Tibial artery (tissue), 4 donors: ENCODE measurements at regions not wholly inside any gene's neighbourhood (a gene's known extent, or its start where the extent isn't known, plus 50 kb on each side); places are given as distances from the start of the nearest gene placed in this dataset.

Source experiments
- DNase-seq, 2 donors: peaks; one replicate each; pipeline ENCODE4 v3.0.0-alpha.2; 2019
- H3K27ac ChIP-seq, 2 donors: fragments of 200-600 bp; sonication (generic) in 1 of 2; 1 replicate in 1 of 2; 2 replicates in 1 of 2; pipeline ENCODE4 v1.5.1; 2018 to 2019; ENCODE audit warnings: mild to moderate bottlenecking in 1 of 2
- H3K27me3 ChIP-seq, 2 donors: fragments of 200-600 bp; sonication (generic) in 1 of 2; one replicate each; pipeline versions ENCODE4 v1.5.1 to v1.6.0; 2016 to 2019
- H3K36me3 ChIP-seq, 3 donors: fragments of 200-600 bp; sonication (generic) in 2 of 3; one replicate each; pipeline ENCODE4 v1.5.1; 2016 to 2019; ENCODE audit warnings: mild to moderate bottlenecking in 2 of 3
- H3K4me1 ChIP-seq, 4 donors: fragments of 200-600 bp; sonication (generic) in 2 of 4; 1 replicate in 3 of 4; 2 replicates in 1 of 4; pipeline ENCODE4 v1.5.1; 2016 to 2019
- H3K4me3 ChIP-seq, 2 donors: fragments of 200-600 bp; sonication (generic) in 1 of 2; 1 replicate in 1 of 2; 2 replicates in 1 of 2; pipeline ENCODE4 v1.5.1; 2018 to 2019; ENCODE audit warnings: mild to moderate bottlenecking in 2 of 2
- H3K9me3 ChIP-seq, 3 donors: fragments of 200-600 bp; sonication (generic) in 1 of 3; one replicate each; pipeline ENCODE4 v1.5.1; 2016 to 2019
- intact Hi-C: fragments of 100-400 bp; cut with DNase I; formaldehyde crosslinking; loops from one replicate; pipeline ENCODE4 v1.15.0; 2023; ENCODE audit warnings: low total_unique reads
- TF ChIP-seq, protein P1 (sequence below), 2 experiments: fragments of 200-600 bp in 1 of 2; fragments of 450-650 bp in 1 of 2; IDR thresholded peaks; one replicate each; pipeline ENCODE4 v1.5.1; 2017 to 2019; ENCODE audit warnings: antibody characterized with exemption in 2 of 2, mild to moderate bottlenecking in 1 of 2, moderate library complexity in 1 of 2

- Histone ChIP-seq H3K36me3 (no peaks in the 10 kb centered on the region), H3K4me1 (no peaks in the 10 kb centered on the region), H3K27me3 (no peaks in the 10 kb centered on the region), H3K4me3 (no peak overlapping the region), H3K9me3 (no peaks in the 10 kb centered on the region), H3K27ac (no peak overlapping the region)
- intact Hi-C loops = loop anchor here (5.0 kb wide), 1 partner anchor 388 kb away; no protein-coding TSS in a partner anchor
- TF ChIP-seq, protein P1, sequence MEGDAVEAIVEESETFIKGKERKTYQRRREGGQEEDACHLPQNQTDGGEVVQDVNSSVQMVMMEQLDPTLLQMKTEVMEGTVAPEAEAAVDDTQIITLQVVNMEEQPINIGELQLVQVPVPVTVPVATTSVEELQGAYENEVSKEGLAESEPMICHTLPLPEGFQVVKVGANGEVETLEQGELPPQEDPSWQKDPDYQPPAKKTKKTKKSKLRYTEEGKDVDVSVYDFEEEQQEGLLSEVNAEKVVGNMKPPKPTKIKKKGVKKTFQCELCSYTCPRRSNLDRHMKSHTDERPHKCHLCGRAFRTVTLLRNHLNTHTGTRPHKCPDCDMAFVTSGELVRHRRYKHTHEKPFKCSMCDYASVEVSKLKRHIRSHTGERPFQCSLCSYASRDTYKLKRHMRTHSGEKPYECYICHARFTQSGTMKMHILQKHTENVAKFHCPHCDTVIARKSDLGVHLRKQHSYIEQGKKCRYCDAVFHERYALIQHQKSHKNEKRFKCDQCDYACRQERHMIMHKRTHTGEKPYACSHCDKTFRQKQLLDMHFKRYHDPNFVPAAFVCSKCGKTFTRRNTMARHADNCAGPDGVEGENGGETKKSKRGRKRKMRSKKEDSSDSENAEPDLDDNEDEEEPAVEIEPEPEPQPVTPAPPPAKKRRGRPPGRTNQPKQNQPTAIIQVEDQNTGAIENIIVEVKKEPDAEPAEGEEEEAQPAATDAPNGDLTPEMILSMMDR (IDR thresholded peaks at IDR 0.05) = no peak
- DNase-seq = no peak
Measured at GRCh38 chr12:76623931-76624330, 64.4 kb upstream of the OSBPL8 start.

- Histone ChIP-seq H3K27me3 (no peaks in the 10 kb centered on the region), H3K4me3 (no peak overlapping the region), H3K4me1 (no peaks in the 10 kb centered on the region), H3K36me3 (no peaks in the 10 kb centered on the region), H3K27ac (no peak overlapping the region), H3K9me3 (no peaks in the 10 kb centered on the region)
- TF ChIP-seq, protein P1 (IDR thresholded peaks at IDR 0.05) = no peak
- intact Hi-C loops = no loop called here
- DNase-seq = no peak
Measured at GRCh38 chr12:76627346-76628135, 68.0 kb upstream of the OSBPL8 start.

GRCh38 chr12:76628745-76629144 lies 69.2 kb upstream of the OSBPL8 start:
- H3K4me1 ChIP-seq = no peaks in the 10 kb centered on the region
- no peaks in the 10 kb centered on the region for H3K9me3 ChIP-seq
- no peak overlapping the region for H3K27ac ChIP-seq
- H3K36me3 ChIP-seq = no peaks in the 10 kb centered on the region
- intact Hi-C loops = no loop called here
- TF ChIP-seq, protein P1 (IDR thresholded peaks at IDR 0.05) = no peak
- H3K27me3 ChIP-seq = no peaks in the 10 kb centered on the region
- no peak overlapping the region for H3K4me3 ChIP-seq
- DNase-seq = no peak

DNA sequence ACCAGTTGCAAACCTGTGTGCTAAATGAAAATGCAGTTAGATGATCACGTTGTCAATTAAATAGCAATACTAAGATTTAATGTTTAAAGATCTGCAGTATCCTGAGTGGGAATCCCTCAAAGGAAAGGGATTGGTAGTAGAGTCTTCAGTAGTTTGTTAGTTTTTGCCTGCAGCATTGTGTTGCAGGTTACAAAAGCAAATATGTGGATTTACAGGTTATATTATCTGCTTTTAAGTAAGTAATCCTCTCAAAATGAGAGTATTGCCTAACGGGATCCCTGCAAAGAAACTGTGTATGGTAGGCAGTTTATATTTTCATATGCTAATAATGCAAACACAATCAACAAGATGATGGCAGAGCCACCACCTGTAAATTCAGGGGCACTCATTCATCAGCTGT lies 72.2 kb upstream of the OSBPL8 start:
- H3K9me3 ChIP-seq = no peaks in the 10 kb centered on the region

GRCh38 chr12:76633415-76633814 lies 73.8 kb upstream of the OSBPL8 start:
- TF ChIP-seq, protein P1 (IDR thresholded peaks at IDR 0.05) = no peak
- H3K9me3 ChIP-seq = no peaks in the 10 kb centered on the region
- intact Hi-C loops = no loop called here
- H3K4me3 ChIP-seq = no peak overlapping the region
- no peaks in the 10 kb centered on the region for H3K36me3 ChIP-seq
- no peaks in the 10 kb centered on the region for H3K27me3 ChIP-seq
- no peak overlapping the region for H3K27ac ChIP-seq
- no peaks in the 10 kb centered on the region for H3K4me1 ChIP-seq
- DNase-seq = no peak

More for the DNA sequence above, 72.2 kb upstream of the OSBPL8 start:
- Histone ChIP-seq H3K4me1 (no peaks in the 10 kb centered on the region), H3K36me3 (no peaks in the 10 kb centered on the region), H3K27ac (no peak overlapping the region), H3K27me3 (no peaks in the 10 kb centered on the region), H3K4me3 (no peak overlapping the region)
- intact Hi-C loops = no loop called here
- no peak for DNase-seq
- TF ChIP-seq, protein P1 (IDR thresholded peaks at IDR 0.05) = no peak
